Left ventricle myocardium inferior (tissue), 1 donor: ENCODE measurements at regions not wholly inside any gene's neighbourhood (a gene's known extent, or its start where the extent isn't known, plus 50 kb on each side); places are given as distances from the start of the nearest gene placed in this dataset.

ENCODE experiments used
- DNase-seq: peaks from one replicate; pipeline ENCODE4 v3.0.0-alpha.2; 2020
- H3K27ac ChIP-seq: fragments of 200-600 bp; replicated peaks from 2 replicates; pipeline ENCODE4 v1.8.0; 2021
- H3K27me3 ChIP-seq: fragments of 200-600 bp; 2 replicates; pipeline ENCODE4 v1.8.0; 2021; ENCODE audit warnings: low read depth
- H3K36me3 ChIP-seq: fragments of 200-600 bp; 2 replicates; pipeline ENCODE4 v1.8.0; 2021
- H3K4me1 ChIP-seq: fragments of 200-600 bp; 2 replicates; pipeline ENCODE4 v1.8.0; 2021
- H3K4me3 ChIP-seq: fragments of 200-600 bp; 2 replicates; pipeline ENCODE4 v1.8.0; 2021; ENCODE audit warnings: mild to moderate bottlenecking, moderate library complexity
- H3K9me3 ChIP-seq: fragments of 200-600 bp; replicated peaks from 2 replicates; pipeline ENCODE4 v1.8.0; 2021
- CTCF ChIP-seq: fragments of 200-600 bp; IDR thresholded peaks from 2 replicates; pipeline ENCODE4 v1.8.0; 2021; ENCODE audit warnings: antibody characterized with exemption, mild to moderate bottlenecking, borderline replicate concordance
- intact Hi-C: fragments of 100-400 bp; cut with micrococcal nuclease; formaldehyde crosslinking; loops from one replicate; pipeline ENCODE4 v1.11.0; 2022
- donor health status: DM: no; HTN: yes; CAD: no; lungs with severe emphysema.

- Histone ChIP-seq H3K36me3 (no peaks in the 10 kb centered on the region), H3K9me3 (no peaks in the 10 kb centered on the region), H3K4me1 (no peaks in the 10 kb centered on the region), H3K27ac (no peak overlapping the region), H3K27me3 (peaks cover 97% of the 10 kb centered on the region), H3K4me3 (no peak overlapping the region)
- intact Hi-C loops = no loop called here
- DNase-seq = no peak
- TF ChIP-seq CTCF = no peak
Measured at GRCh38 chr15:69857250-69857649, 240.5 kb downstream of the TLE3 start.

- no peaks in the 10 kb centered on the region for H3K9me3 ChIP-seq
- TF ChIP-seq CTCF = no peak
- intact Hi-C loops = no loop called here
- H3K4me3 ChIP-seq = no peak overlapping the region
- no peaks in the 10 kb centered on the region for H3K36me3 ChIP-seq
- H3K27me3 ChIP-seq = peaks cover 96% of the 10 kb centered on the region
- no peak for DNase-seq
- H3K4me1 ChIP-seq = no peaks in the 10 kb centered on the region
- no peak overlapping the region for H3K27ac ChIP-seq
Measured at GRCh38 chr15:69857686-69858391, 239.9 kb downstream of the TLE3 start.

- Histone ChIP-seq H3K27ac (no peak overlapping the region), H3K4me1 (no peaks in the 10 kb centered on the region), H3K36me3 (no peaks in the 10 kb centered on the region), H3K4me3 (no peak overlapping the region), H3K27me3 (peaks cover 94% of the 10 kb centered on the region), H3K9me3 (no peaks in the 10 kb centered on the region)
- DNase-seq = no peak
- intact Hi-C loops = no loop called here
- TF ChIP-seq CTCF = no peak
Measured at GRCh38 chr15:69858456-69858855, 239.3 kb downstream of the TLE3 start.

- H3K9me3 ChIP-seq = no peaks in the 10 kb centered on the region
- no peak for DNase-seq
- no peak for TF ChIP-seq CTCF
- no peak overlapping the region for H3K4me3 ChIP-seq
- intact Hi-C loops = no loop called here
- H3K27ac ChIP-seq = no peak overlapping the region
- no peaks in the 10 kb centered on the region for H3K4me1 ChIP-seq
- H3K27me3 ChIP-seq = peaks cover 90% of the 10 kb centered on the region
- H3K36me3 ChIP-seq = no peaks in the 10 kb centered on the region
Measured at GRCh38 chr15:69859866-69860265, 237.9 kb downstream of the TLE3 start.

GRCh38 chr15:69860321-69860720, 237.4 kb downstream of the TLE3 start:
- DNase-seq = no peak
- no peaks in the 10 kb centered on the region for H3K9me3 ChIP-seq
- no peaks in the 10 kb centered on the region for H3K36me3 ChIP-seq
- H3K27me3 ChIP-seq = peaks cover 90% of the 10 kb centered on the region
- intact Hi-C loops = no loop called here
- H3K4me3 ChIP-seq = no peak overlapping the region
- H3K27ac ChIP-seq = no peak overlapping the region
- no peaks in the 10 kb centered on the region for H3K4me1 ChIP-seq
- no peak for TF ChIP-seq CTCF
